ENCODE measurements at regions not wholly inside any gene's neighbourhood (a gene's known extent, or its start where the extent isn't known, plus 50 kb on each side); places are given as distances from the start of the nearest gene placed in this dataset.

GRCh38 chr9:31146485-31147166 lies 1237.8 kb upstream of the ACO1 start:
- FAIRE-seq, result peak; percentile 77
- TF ChIP-seq CTCF (IDR thresholded peaks at IDR 0.05; ENCODE audit: insufficient read depth, missing control alignments), result no peak

GRCh38 chr9:31153250-31153840 lies 1231.1 kb upstream of the ACO1 start:
- no peak for TF ChIP-seq CTCF (IDR thresholded peaks at IDR 0.05; ENCODE audit: insufficient read depth, missing control alignments)
- FAIRE-seq (peak; percentile 16), DNase-seq (ENCODE audit: insufficient read length, low spot score) (no peak)

More at GRCh38 chr9:31146485-31147166, 1237.8 kb upstream of the ACO1 start:
- DNase-seq (ENCODE audit: insufficient read length, low spot score), result no peak

GRCh38 chr9:31166516-31166915 lies 1217.9 kb upstream of the ACO1 start:
- DNase-seq (ENCODE audit: insufficient read length, low spot score) (no peak), FAIRE-seq (no peak)
- no peak for TF ChIP-seq CTCF (IDR thresholded peaks at IDR 0.05; ENCODE audit: insufficient read depth, missing control alignments)

- FAIRE-seq (no peak), DNase-seq (ENCODE audit: insufficient read length, low spot score) (no peak)
- TF ChIP-seq CTCF (IDR thresholded peaks at IDR 0.05; ENCODE audit: insufficient read depth, missing control alignments), result no peak
Measured at GRCh38 chr9:31168161-31168560, 1216.3 kb upstream of the ACO1 start.

GRCh38 chr9:31174681-31175080 lies 1209.8 kb upstream of the ACO1 start:
- no peak for TF ChIP-seq CTCF (IDR thresholded peaks at IDR 0.05; ENCODE audit: insufficient read depth, missing control alignments)
- no peak for DNase-seq (ENCODE audit: insufficient read length, low spot score)
- no peak for FAIRE-seq

GRCh38 chr9:31183866-31184265 lies 1200.6 kb upstream of the ACO1 start:
- DNase-seq (ENCODE audit: insufficient read length, low spot score) (no peak), FAIRE-seq (no peak)
- no peak for TF ChIP-seq CTCF (IDR thresholded peaks at IDR 0.05; ENCODE audit: insufficient read depth, missing control alignments)

- no peak for TF ChIP-seq CTCF (IDR thresholded peaks at IDR 0.05; ENCODE audit: insufficient read depth, missing control alignments)
- FAIRE-seq, result no peak
Measured at GRCh38 chr9:31185831-31186230, 1198.6 kb upstream of the ACO1 start.

More at GRCh38 chr9:31185831-31186230, 1198.6 kb upstream of the ACO1 start:
- DNase-seq (ENCODE audit: insufficient read length, low spot score), result no peak

All from D721Med (cell line).